WERI-Rb-1 (cell line): ENCODE measurements at regions not wholly inside any gene's neighbourhood (a gene's known extent, or its start where the extent isn't known, plus 50 kb on each side); places are given as distances from the start of the nearest gene placed in this dataset.
A peak's percentile ranks its signal among the peaks of the same experiment; 100 is the strongest.

ENCODE experiments used
- DNase-seq: peaks from one replicate; pipeline ENCODE4 v3.0.0-alpha.2; 2020
- H3K27ac ChIP-seq: fragments of 250-450 bp; sonication (Bioruptor Pico); 2 replicates; pipeline ENCODE4 v1.5.1; 2020; ENCODE audit warnings: mild to moderate bottlenecking, moderate library complexity
- H3K27me3 ChIP-seq: fragments of 250-450 bp; sonication (Bioruptor Pico); 2 replicates; pipeline ENCODE4 v1.5.1; 2021; ENCODE audit warnings: mild to moderate bottlenecking, low read depth, moderate library complexity; ENCODE audit not compliant: insufficient read depth, severe bottlenecking
- H3K36me3 ChIP-seq: fragments of 250-450 bp; sonication (Bioruptor Pico); 2 replicates; pipeline ENCODE4 v1.5.1; 2020; ENCODE audit warnings: mild to moderate bottlenecking, moderate library complexity
- H3K4me3 ChIP-seq: 2 replicates; pipeline ENCODE4 v1.5.1; 2011; ENCODE audit warnings: low read depth, mild to moderate bottlenecking, control low read depth, low read length
- H3K9me3 ChIP-seq: fragments of 250-450 bp; sonication (Bioruptor Pico); 2 replicates; pipeline ENCODE4 v1.5.1; 2021; ENCODE audit warnings: mild to moderate bottlenecking, moderate library complexity; ENCODE audit not compliant: severe bottlenecking
- CTCF ChIP-seq: IDR thresholded peaks from 2 replicates; pipeline ENCODE4 v1.5.1; 2011; ENCODE audit warnings: low read depth, mild to moderate bottlenecking, control low read depth, inconsistent platforms, low read length

- Histone ChIP-seq H3K36me3 (no peaks in the 10 kb centered on the region), H3K27me3 (no peaks in the 10 kb centered on the region), H3K9me3 (no peaks in the 10 kb centered on the region), H3K27ac (no peak overlapping the region), H3K4me3 (no peak overlapping the region)
- DNase-seq: no peak
- no peak for TF ChIP-seq CTCF
These were observed 206.1 kb downstream of the RGS3 start for GRCh38 chr9:113669522-113670115.

DNA sequence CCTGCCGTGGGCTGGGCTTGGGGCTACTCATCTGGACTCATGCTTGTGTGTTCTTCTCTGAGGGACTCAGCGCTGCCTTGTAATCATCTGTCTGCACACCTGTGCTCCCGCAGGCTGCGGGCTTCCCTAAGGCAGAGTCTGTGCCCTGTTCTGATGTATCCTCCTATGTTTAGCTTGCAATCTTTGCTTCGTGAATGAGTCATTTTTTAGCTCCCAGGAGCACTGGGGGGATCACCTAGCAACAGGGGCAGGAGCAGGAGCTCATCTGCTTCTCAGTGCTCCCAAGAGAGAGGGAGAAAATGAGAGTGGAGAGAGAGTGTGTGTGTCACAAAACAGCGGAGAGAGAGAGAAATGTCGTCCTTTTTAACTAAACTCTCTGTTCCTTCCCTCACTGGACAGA, 202.4 kb upstream of the ZNF618 start:
- TF ChIP-seq CTCF: no peak
- Histone ChIP-seq H3K4me3 (no peak overlapping the region), H3K27me3 (no peaks in the 10 kb centered on the region), H3K36me3 (no peaks in the 10 kb centered on the region), H3K9me3 (no peaks in the 10 kb centered on the region), H3K27ac (no peak overlapping the region)
- DNase-seq: no peak

DNA sequence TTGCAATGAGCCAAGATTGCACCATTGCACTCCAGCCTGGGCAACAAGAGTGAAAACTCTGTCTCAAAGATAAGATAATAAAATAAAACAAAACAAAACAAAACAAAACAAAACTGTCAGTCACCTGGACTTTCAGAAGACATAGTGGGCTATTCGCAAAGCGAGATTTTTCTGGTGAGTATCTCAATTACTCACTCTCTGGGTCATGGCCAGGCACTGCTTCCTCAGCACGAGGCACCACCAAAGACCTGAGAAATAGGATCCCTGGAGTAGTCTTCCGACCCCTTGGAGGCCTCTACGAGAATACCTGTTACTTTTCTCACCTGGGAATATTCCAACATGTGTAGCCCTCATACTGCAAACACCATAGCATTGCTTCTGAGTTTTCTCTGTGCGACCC, 201.7 kb upstream of the ZNF618 start:
- H3K27me3 ChIP-seq: no peaks in the 10 kb centered on the region
- no peak for DNase-seq
- H3K9me3 ChIP-seq: no peaks in the 10 kb centered on the region
- H3K36me3 ChIP-seq: no peaks in the 10 kb centered on the region
- H3K4me3 ChIP-seq: no peak overlapping the region
- no peak for TF ChIP-seq CTCF
- no peak overlapping the region for H3K27ac ChIP-seq

DNA sequence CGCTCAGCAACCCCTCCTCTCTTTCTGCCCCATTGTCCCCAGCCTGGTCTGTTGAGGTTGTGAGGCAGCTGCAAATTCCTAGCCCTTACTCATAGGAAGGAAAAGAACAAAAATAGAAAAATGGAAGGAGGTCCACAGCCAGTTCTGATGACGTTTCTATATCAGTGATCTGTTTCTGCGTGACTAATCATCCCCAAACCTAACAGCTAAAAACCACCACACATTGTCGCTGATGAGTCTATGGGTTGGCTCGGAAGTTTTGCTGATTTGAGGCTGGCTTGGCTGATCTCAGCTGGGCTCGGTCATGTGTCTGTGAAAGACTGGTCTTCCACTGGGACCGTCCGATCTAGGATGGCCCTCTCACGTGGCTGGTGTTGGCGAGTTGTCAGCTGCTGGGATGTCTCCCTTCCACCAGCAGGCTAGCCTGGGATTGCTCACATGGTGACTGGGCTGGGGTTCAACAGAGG, 200.6 kb upstream of the ZNF618 start:
- no peak for DNase-seq
- H3K27me3 ChIP-seq: no peaks in the 10 kb centered on the region
- TF ChIP-seq CTCF: no peak
- H3K9me3 ChIP-seq: no peaks in the 10 kb centered on the region
- H3K4me3 ChIP-seq: no peak overlapping the region
- H3K36me3 ChIP-seq: no peaks in the 10 kb centered on the region
- H3K27ac ChIP-seq: no peak overlapping the region

DNA sequence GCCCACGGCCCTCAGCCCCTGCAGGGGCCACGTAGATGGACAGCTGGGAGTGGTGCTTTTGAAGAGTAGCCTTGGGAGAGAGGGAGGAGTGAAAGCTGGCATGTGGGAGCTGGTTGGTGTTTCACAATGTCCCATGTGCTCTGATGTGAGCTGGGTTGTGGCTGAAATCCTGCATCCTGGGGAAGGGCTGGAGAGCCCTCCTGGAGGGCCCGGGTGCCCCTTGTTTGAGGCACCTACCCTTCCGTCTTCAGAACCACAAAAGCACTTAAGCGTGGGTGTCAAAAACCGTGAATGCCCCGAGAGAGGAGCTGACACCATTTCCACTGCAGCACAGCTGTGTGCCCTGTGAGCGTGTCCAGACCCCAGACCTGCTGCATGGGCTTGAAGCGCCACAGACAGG, 199.1 kb upstream of the ZNF618 start:
- peak overlapping the region; percentile 15 for H3K27ac ChIP-seq
- H3K9me3 ChIP-seq: no peaks in the 10 kb centered on the region
- H3K4me3 ChIP-seq: no peak overlapping the region
- no peaks in the 10 kb centered on the region for H3K27me3 ChIP-seq
- no peak for DNase-seq
- no peaks in the 10 kb centered on the region for H3K36me3 ChIP-seq
- no peak for TF ChIP-seq CTCF

DNA sequence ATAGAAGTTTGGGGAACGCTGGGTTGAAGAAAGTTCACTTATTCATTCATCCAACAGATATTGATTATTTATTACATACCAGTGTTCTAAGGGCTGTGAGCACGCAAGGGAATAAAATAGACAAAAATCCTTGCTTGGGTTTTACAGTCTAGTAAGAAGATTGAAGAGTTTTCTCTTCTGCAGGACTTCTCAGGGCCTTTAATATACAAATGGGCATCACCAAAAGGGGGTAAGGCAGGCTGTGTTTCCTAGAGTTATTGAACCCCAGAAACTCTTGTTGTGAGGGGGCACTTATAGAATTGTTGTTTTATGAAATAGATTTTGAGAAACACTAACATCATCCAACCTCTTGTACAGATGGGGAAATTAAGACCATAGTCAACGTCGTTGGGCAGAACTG, 198.5 kb upstream of the ZNF618 start:
- Histone ChIP-seq H3K27me3 (no peaks in the 10 kb centered on the region), H3K9me3 (no peaks in the 10 kb centered on the region), H3K4me3 (no peak overlapping the region), H3K27ac (no peak overlapping the region), H3K36me3 (no peaks in the 10 kb centered on the region)
- no peak for TF ChIP-seq CTCF
- no peak for DNase-seq
